Fibroblast of lung (primary cell): ENCODE measurements at regions not wholly inside any gene's neighbourhood (a gene's known extent, or its start where the extent isn't known, plus 50 kb on each side); places are given as distances from the start of the nearest gene placed in this dataset.

Experiments
- CTCF ChIP-seq, 2 donors: IDR thresholded peaks in 1 of 2; conservative IDR thresholded peaks in 1 of 2; 1 replicate in 1 of 2; 2 replicates in 1 of 2; pipeline ENCODE4 v1.5.1; 2011 to 2012; ENCODE audit warnings: low read length in 2 of 2, control low read depth in 1 of 2, inconsistent platforms in 1 of 2, low read depth in 1 of 2, mild to moderate bottlenecking in 1 of 2
- EZH2 ChIP-seq: IDR thresholded peaks from 2 replicates; pipeline ENCODE4 v1.5.1; 2012; ENCODE audit warnings: low read length, control low read depth, mild to moderate bottlenecking; ENCODE audit errors: missing control alignments

- TF ChIP-seq CTCF (conservative IDR thresholded peaks at IDR 0.05 in 1 of 2, IDR thresholded peaks at IDR 0.05 in 1 of 2; ENCODE audit: low read depth in 1 of 2, low read length in 2 of 2), result no peak
- no peak for TF ChIP-seq EZH2
Measured at GRCh38 chr13:99868767-99869166, 102.8 kb downstream of the ZIC5 start.
